AG04450 (cell line): ENCODE measurements at regions not wholly inside any gene's neighbourhood (a gene's known extent, or its start where the extent isn't known, plus 50 kb on each side); places are given as distances from the start of the nearest gene placed in this dataset.

ENCODE experiments used
- CTCF ChIA-PET: fragments of 300-600, 350-600 bp; formaldehyde crosslinking; extraction: SDS; loops from one replicate; lab custom pipeline; 2022; ENCODE audit warnings: antibody characterized with exemption, inconsistent platforms; lab: Charles Lee
- POLR2A ChIA-PET: fragments of 350-600 bp; formaldehyde crosslinking; extraction: SDS; loops from one replicate; lab custom pipeline; 2021; ENCODE audit warnings: antibody characterized with exemption, inconsistent platforms; lab: Yijun Ruan, JAX
- DNase-seq: peaks from one replicate; pipeline ENCODE4 v3.0.0-alpha.2; 2011; ENCODE audit warnings: low read depth, low spot score
- H3K27ac ChIP-seq: one replicate; pipeline ENCODE4 v1.5.1; 2012; ENCODE audit warnings: low read depth, low read length, control low read depth
- H3K27me3 ChIP-seq: one replicate; pipeline ENCODE4 v1.6.0; 2012; ENCODE audit warnings: low read length; ENCODE audit not compliant: control insufficient read depth, insufficient read depth
- H3K4me3 ChIP-seq: 2 replicates; pipeline ENCODE4 v1.5.1; 2011; ENCODE audit warnings: mild to moderate bottlenecking, low read depth, low read length, control low read depth
- H3K9me3 ChIP-seq: 2 replicates; pipeline ENCODE4 v1.5.1; 2012; ENCODE audit warnings: low read length; ENCODE audit not compliant: control insufficient read depth, insufficient read depth
- CTCF ChIP-seq: IDR thresholded peaks from 2 replicates; pipeline ENCODE4 v1.5.1; 2011; ENCODE audit warnings: low read depth, low read length, control low read depth, inconsistent platforms

GRCh38 chr6:19632230-19632629 is 204.9 kb upstream of the ID4 start:
- no peaks in the 10 kb centered on the region for H3K27me3 ChIP-seq
- no peak for TF ChIP-seq CTCF
- H3K9me3 ChIP-seq: no peaks in the 10 kb centered on the region
- H3K4me3 ChIP-seq: no peak overlapping the region
- POLR2A ChIA-PET: no interaction called here
- DNase-seq: no peak
- CTCF ChIA-PET: no interaction called here
- no peak overlapping the region for H3K27ac ChIP-seq

GRCh38 chr6:19632786-19633185 is 204.4 kb upstream of the ID4 start:
- H3K27ac ChIP-seq: no peak overlapping the region
- no peaks in the 10 kb centered on the region for H3K9me3 ChIP-seq
- DNase-seq: no peak
- POLR2A ChIA-PET: no interaction called here
- no peak overlapping the region for H3K4me3 ChIP-seq
- no peak for TF ChIP-seq CTCF
- CTCF ChIA-PET: no interaction called here
- H3K27me3 ChIP-seq: no peaks in the 10 kb centered on the region

GRCh38 chr6:19635728-19636127 is 201.4 kb upstream of the ID4 start:
- TF ChIP-seq CTCF: no peak
- Histone ChIP-seq H3K9me3 (peaks cover 2% of the 10 kb centered on the region; the same call in 1 of the 2 replicates), H3K27ac (no peak overlapping the region), H3K27me3 (no peaks in the 10 kb centered on the region), H3K4me3 (no peak overlapping the region)
- ChIA-PET POLR2A (no interaction called here), CTCF (no interaction called here)
- DNase-seq: no peak

GRCh38 chr6:19637010-19637409 is 200.2 kb upstream of the ID4 start:
- Histone ChIP-seq H3K9me3 (peaks cover 2% of the 10 kb centered on the region; the same call in 1 of the 2 replicates), H3K4me3 (no peak overlapping the region), H3K27ac (no peak overlapping the region), H3K27me3 (no peaks in the 10 kb centered on the region)
- no peak for DNase-seq
- ChIA-PET CTCF (no interaction called here), POLR2A (no interaction called here)
- no peak for TF ChIP-seq CTCF

GRCh38 chr6:19638931-19639330 is 198.2 kb upstream of the ID4 start:
- ChIA-PET POLR2A (no interaction called here), CTCF (no interaction called here)
- DNase-seq: no peak
- H3K4me3 ChIP-seq: no peak overlapping the region
- peaks cover 2% of the 10 kb centered on the region; the same call in 1 of the 2 replicates for H3K9me3 ChIP-seq
- no peak overlapping the region for H3K27ac ChIP-seq
- no peaks in the 10 kb centered on the region for H3K27me3 ChIP-seq
- TF ChIP-seq CTCF: no peak
